Superior temporal gyrus (tissue), 1 donor: ENCODE measurements at regions not wholly inside any gene's neighbourhood (a gene's known extent, or its start where the extent isn't known, plus 50 kb on each side); places are given as distances from the start of the nearest gene placed in this dataset.

Experiments
- DNase-seq: peaks from one replicate; pipeline ENCODE4 v3.0.0-alpha.2; 2016; ENCODE audit errors: extremely low spot score

- DNase-seq, result no peak
These were observed 976.7 kb upstream of the TMEM132C start for GRCh38 chr12:127290251-127290650.

- DNase-seq, result no peak
These were observed 974.2 kb upstream of the TMEM132C start for GRCh38 chr12:127292736-127293135.

- peak; percentile 65 for DNase-seq
These were observed 973.3 kb upstream of the TMEM132C start for GRCh38 chr12:127293507-127294310.

GRCh38 chr12:127294651-127295210 is 972.2 kb upstream of the TMEM132C start:
- no peak for DNase-seq

- DNase-seq, result no peak
These were observed 971.3 kb upstream of the TMEM132C start for GRCh38 chr12:127295630-127296029.

GRCh38 chr12:127296591-127296990 is 970.4 kb upstream of the TMEM132C start:
- no peak for DNase-seq

- no peak for DNase-seq
These were observed 969.6 kb upstream of the TMEM132C start for GRCh38 chr12:127297327-127297726.

GRCh38 chr12:127300075-127300474 is 966.9 kb upstream of the TMEM132C start:
- DNase-seq, result peak; percentile 42

- no peak for DNase-seq
These were observed 966.2 kb upstream of the TMEM132C start for GRCh38 chr12:127300753-127301152.

- DNase-seq, result no peak
These were observed 965.1 kb upstream of the TMEM132C start for GRCh38 chr12:127301876-127302275.

- DNase-seq, result no peak
These were observed 961.9 kb upstream of the TMEM132C start for GRCh38 chr12:127304751-127305725.

- DNase-seq, result no peak
These were observed 960.3 kb upstream of the TMEM132C start for GRCh38 chr12:127306604-127307215.

GRCh38 chr12:127307528-127307927 is 959.4 kb upstream of the TMEM132C start:
- no peak for DNase-seq

GRCh38 chr12:127308148-127308547 is 958.8 kb upstream of the TMEM132C start:
- no peak for DNase-seq

GRCh38 chr12:127310548-127310947 is 956.4 kb upstream of the TMEM132C start:
- DNase-seq, result no peak

GRCh38 chr12:127311720-127312364 is 955.1 kb upstream of the TMEM132C start:
- DNase-seq, result no peak

- DNase-seq, result no peak
These were observed 942.3 kb upstream of the TMEM132C start for GRCh38 chr12:127324681-127325080.

GRCh38 chr12:127327986-127328385 is 939.0 kb upstream of the TMEM132C start:
- DNase-seq, result no peak

GRCh38 chr12:127328867-127329266 is 938.1 kb upstream of the TMEM132C start:
- DNase-seq, result no peak

- DNase-seq, result peak; percentile 14
These were observed 932.6 kb upstream of the TMEM132C start for GRCh38 chr12:127334365-127334764.

GRCh38 chr12:127334912-127335644 is 931.9 kb upstream of the TMEM132C start:
- no peak for DNase-seq
